GM18511 (cell line): ENCODE measurements at regions not wholly inside any gene's neighbourhood (a gene's known extent, or its start where the extent isn't known, plus 50 kb on each side); places are given as distances from the start of the nearest gene placed in this dataset.
"Not testable (repeated sequence)": the region's sequence is repeated elsewhere in the genome, so short reads cannot be mapped to it uniquely, and the experiment has no call there.

Source experiments
- ATAC-seq: cut with Tn5 transposase; IDR thresholded peaks from one replicate; pipeline ENCODE4 v1.9.1; 2021; ENCODE audit warnings: mild to moderate bottlenecking, moderate library complexity; ENCODE audit not compliant: unreplicated experiment

DNA sequence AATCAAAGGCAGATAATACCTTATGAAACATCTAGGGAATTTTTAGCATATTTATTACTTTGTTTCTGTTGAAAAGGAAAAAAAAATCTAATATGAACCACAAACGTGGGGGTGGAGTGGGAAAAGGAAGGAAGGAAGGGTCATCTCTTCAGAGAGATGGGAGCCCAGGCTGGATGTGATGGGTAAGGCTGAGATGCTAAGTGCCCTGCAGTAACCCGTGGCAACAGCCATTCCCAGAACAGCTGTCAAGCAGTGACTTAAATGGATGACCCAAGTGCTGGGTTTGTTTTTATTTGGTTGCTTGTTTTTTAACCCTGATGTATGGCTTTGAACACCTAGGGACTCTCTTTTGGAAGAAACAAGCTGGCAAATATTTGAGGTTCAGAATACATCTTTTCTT, 50.7 kb upstream of the KLF7 start:
- ATAC-seq: no peak

DNA sequence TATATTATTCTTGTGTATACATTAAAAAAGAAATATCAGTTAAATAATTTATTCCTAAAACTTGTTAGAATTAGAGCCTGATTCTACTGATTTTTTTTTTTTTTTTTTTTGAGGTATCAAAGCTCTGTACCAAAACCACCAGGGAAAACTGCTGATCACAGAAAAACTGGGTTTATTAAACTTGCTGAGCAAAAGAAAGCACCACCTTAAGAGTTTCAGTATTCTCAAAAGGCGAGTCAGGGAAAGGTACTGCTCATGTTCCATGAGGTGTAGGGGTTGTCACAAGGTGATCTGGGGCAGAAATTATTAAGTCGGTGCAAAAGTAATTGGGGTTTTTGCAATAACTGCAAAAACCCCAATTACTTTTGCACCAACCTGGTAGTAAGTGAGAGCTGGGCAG, 51.7 kb upstream of the KLF7 start:
- no peak for ATAC-seq

DNA sequence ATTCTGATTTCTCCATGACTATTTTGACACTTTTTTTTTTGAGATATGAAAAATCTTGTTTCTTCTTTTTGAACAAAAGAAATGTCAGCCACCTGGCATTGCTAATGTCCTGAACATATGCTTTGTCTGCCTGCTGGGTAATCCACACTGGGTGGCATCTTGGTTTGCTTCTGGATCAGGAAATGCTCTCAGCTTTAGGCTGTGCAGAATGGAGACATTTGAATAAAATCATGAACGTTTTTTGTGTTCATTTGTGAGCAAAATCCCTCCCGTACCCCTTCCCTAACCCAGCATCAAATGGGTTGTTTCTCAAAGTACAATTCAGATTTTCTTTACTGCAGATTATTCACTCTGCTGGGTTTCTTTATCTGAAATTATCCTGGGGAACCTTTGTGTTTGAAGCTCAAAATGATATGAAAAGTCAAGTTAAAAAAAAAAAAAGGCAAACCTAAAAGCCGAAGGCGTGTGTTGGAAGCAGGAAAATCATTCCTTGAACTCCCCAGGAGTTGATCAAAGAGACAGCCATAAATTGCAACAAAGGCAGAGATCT, 53.4 kb upstream of the KLF7 start:
- no peak for ATAC-seq

DNA sequence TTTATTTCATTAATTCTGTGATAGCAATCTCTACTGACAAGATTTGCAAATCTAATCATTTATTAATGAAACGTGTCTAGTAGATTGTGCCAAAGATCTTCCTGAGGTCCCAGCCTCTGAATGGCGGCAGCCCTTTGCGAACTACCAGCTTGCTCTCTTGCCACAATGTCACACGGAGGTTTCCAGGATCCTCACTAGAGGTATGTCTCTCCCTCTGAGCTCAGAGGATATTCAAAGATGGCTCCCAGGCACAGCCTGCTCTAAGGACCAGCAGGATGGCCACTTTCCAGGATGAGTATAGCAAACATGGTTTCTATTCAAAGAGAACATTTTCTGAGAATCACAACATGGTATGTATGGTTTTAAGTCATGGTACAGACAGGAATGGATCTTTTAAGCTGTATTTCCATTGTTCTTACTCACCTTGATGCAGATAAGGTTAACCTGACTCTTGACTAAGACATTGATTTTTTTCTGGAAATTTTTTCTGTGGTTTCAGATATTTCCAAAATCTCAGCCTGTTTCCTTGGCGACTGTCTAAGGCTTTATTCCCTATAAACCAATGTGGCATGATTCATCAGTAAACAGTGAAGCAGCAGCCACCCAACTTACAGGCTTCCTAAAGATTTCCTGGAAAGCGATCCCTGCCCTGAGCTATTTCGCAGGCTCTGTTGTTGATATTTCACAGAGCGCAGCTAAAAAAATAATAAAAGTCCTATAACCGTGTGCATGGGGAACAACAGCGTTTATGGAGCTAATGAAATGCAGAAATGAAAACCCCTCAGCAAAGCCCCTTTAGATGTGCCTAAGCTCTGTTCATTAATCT, 54.1 kb upstream of the KLF7 start:
- ATAC-seq: no peak

DNA sequence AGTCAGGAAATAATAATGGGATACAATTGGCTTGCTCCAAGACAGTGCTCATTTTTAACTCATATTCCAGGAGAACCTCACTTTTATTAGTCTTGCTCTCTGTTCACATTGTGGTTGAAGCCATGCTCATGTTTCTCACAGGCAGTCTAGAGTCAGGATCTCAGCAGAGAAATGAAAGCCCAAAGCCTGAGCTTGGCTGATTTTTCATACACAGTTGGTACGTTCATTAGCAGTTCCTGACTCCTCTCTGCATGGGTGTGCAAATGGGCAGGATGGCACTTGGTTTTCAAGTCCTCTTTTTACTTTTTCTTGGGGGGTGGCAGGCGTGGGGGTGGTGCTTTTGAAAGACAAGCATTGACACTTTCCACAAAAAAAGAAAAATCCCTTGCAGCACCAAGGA, 56.0 kb upstream of the KLF7 start:
- ATAC-seq: no peak

DNA sequence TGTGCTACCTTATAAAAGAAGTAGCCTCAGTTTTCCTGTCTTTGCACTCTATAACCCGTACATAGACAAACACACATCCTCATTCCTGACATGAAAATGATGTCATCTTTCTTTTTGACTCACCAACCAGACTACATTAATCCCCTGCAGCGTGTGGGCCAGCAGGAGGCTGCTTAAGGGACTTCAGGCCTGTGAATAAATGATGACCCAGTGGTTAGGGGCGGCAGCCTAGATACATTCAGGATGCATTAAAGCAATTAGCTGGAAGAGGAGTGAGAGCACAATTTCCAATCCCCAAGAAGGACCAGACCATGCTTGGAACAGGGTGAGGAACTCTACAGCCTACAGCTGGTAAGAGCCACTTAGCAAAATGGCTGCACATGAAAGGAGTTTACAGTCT, 57.3 kb upstream of the KLF7 start:
- ATAC-seq: peak; percentile 82

DNA sequence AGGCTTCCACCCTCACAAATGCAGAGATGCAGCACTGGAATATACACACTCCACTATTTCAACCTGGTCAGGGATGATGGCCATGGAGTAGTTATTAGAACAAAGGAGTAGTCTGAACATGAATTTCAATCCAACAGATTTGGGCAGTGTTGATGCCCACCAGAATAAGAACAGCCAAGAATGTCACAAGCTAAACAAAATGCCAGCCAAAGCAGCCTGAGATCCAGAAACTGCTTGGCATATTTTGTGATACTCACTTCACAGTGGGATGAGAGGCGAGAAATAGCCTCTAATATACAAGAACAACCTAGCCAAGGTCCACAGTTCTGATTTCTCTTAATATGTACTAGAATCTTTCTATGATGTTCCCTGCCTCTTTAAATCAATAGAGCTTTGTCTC, 58.6 kb upstream of the KLF7 start:
- ATAC-seq: no peak

DNA sequence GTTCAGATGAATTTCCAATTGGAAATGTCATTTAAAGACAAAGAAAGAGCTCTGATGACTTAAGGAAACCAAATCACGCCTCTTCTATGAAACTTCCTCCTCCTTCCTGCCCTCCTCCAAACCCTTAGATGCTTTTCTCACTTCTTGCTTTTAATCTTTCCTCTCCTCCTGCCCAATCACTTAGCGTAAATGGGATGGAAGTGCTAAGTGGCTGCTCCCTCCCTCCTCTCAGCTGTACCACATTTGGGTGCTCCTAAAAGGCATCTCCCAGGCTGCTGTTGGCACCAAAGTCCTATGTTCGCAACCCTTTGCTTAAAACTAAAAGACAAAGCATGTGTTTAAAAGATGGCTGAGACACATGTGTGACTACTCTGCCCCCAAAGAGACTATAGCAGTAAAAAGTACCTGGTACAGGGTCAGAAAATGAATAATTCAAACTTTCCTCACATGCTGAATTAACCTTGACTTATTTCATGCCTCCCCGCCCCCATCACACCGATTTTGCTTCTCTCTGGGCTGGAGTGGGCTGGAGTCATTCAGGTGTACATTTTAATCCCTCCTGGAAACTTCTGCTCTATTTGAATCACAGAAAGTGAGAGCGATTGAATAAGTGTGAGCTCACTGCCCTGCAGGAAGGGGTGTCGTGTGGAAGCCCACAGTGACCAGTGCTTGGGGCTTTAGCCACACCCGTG, 59.2 kb upstream of the KLF7 start:
- no peak for ATAC-seq

DNA sequence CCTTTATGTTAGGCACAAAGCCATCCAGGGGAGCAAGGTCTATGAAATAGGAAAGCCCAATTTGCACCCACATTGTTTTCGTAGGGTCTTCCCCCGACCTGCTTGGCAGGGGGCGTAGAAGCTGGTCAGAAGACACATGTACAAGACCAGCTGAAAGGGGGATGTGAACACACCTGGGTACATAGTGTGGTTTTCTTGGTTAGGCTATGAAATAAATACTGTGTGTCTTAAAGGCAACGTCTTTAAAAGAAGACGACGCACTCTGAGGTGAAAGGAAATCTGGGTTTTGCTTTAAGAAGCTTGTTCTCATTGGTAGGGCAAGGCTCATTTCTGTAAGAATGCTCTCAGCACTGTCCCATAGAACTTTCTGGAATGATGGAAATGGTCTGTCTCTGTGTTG, 60.0 kb upstream of the KLF7 start:
- ATAC-seq: peak; percentile 49

DNA sequence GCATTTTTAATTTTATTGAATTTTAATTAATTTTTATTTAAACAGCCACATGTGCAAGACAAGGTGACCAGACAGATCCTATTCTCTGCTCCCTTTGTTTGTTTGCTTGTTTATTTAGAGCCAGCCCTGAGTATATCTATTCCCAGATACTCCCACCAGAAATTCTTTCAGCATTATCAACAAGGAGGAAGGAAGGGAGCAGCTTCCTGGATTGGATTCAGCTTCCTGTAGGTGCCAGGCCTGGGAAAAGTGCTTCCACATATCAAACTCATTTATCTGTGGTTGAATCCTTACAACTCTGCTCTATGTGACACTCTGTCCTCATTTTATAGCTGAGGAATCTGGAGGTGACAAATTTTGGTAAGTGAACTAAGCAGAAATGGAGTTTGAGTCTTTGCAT, 60.5 kb upstream of the KLF7 start:
- ATAC-seq: no peak

DNA sequence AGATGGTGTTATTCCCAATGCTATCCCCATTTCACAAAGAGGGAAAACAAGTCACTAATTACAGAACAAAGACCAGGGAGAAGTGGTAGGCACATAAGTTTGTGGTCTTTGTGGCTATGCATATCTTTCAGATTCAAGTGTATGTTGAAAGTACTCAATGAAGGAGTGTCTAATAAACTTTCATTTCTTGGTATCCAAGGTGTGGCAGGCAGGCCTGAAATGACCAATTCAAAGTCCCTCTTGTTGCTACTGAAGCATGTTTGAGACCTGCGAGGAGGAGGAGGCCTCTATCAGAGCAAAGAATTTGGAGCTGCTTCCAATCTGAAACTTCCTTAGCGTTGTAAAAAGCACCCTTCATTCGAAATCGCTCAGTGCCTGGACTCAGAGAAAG, 60.9 kb upstream of the KLF7 start:
- ATAC-seq: no peak

DNA sequence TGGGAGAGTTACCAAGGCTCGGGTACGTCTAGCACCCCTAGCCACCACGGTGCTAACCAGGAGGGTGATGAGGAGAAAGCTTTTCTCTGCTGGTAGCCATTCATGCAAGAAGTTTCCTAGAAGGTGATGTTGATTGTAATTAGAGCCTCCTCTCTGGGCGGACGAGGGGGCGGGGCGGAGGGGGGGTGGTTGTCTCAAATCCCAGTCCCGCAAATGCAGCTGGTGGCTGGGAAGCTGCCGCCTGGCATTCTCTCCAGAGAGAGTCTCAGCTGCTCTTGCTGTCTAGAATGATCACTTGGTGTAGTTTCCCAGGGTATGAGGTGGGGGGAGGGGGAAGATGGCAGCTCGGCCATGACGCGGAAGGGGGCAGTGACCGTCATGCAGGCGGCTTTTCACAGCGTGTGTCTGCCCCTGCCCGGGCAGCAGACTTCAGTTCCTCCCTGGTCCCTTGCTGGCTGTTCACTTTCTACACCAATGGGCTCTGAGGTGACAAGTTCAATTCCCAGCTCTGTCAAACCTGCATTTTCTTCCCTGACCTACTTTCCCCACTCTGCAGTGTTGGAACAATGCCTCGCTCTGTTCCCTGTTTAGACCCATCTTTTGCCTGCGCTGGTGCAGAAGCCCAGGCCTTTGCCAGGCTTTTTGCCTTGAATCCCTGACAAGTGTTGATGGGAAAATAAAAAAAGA, 61.5 kb upstream of the KLF7 start:
- ATAC-seq: no peak

DNA sequence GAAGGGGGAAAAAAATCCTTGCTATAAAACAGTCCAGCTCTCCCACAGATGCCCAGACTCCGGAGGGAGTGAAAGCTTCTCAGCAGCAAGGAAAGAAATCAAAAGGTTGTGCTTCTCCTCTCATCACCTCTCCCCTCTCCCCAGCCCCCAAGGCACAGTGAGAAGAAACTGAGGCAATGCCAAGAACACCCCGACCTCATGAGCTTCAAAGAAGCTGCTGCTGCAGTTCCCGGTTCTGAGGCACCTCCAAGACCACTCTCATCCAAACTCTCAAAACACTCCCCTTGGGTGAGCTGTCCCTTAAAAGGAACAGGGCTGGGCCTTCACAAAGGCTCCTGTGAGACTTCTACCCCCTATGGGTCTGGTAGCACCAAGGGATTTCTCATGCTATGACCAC, 62.0 kb upstream of the KLF7 start:
- ATAC-seq: no peak

DNA sequence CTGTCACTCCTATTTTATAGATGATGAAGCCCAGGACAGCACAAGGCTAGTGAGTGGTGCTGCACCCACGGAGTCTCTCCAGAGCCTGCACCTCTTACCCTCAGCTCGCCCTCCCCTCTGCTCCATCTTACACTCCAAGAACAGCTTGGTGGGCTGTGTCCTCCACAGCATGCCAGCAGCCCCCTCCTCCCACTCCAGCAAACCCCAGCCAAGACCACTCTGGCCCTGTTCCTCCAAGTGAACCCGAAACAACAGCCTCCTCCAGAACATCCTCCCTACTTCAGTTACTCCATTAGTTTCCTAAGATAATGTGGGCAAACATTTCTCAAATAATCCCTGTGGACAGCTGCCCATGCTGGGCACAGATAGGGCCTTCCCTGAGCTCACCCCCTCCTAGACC, 62.7 kb upstream of the KLF7 start:
- ATAC-seq: no peak

DNA sequence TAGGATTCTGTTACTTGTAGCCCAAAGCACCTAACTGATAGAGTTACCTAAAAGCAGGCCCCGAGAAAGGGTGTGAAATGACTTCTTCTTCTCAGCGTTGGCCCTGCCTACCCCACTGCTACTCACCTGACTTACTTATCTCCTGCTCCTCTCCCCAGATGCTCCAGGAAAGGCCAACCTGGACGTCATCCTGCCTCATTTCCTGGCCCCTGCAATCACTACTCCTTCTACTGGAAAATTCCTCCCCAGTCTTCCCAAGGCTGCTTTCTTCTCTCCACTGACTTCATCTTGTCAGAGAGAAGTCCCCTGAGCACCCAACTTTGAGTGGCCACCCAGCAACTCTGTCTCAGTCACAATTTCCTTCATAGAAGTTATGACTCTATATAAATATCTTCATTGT, 63.4 kb upstream of the KLF7 start:
- ATAC-seq: no peak

DNA sequence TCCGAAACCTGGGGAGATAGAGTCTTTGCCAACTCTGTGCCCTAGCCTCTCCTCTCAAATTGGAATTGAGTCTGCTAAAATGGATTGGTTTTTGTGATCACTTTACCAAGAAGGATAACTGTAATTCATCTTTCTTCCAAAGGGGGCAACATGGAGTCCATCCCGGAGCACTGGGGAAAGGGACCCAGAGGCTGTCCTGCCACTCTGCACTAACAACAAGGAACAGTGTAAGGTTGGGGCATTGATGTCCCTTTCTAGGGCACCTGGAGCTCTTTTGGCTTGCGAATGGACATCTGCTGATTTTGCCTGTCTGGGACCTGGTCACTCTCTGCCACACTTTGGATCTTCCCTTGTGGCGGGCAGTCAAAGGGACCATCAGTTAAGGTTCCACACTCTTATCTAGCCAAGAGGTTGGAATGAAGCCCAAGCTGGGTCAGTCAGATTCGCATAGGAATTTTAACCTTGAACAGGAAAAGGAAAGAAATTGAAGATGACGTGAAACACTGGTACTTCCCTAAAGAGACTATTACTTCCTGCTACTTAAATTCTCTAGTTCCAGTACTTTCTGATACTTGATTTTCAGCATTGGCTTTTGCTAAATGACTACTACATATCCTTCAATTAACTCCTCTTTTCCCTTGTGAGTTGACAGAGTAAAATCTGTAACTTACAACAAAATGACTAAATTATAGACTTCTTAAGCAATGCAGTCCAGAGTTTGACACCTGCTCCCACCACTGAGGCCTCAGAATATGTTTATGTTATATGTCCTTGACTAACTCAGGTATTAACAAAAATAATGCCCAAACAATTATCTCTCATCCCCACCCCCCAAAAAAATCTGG, 64.7 kb upstream of the KLF7 start:
- ATAC-seq: peak; percentile 40

DNA sequence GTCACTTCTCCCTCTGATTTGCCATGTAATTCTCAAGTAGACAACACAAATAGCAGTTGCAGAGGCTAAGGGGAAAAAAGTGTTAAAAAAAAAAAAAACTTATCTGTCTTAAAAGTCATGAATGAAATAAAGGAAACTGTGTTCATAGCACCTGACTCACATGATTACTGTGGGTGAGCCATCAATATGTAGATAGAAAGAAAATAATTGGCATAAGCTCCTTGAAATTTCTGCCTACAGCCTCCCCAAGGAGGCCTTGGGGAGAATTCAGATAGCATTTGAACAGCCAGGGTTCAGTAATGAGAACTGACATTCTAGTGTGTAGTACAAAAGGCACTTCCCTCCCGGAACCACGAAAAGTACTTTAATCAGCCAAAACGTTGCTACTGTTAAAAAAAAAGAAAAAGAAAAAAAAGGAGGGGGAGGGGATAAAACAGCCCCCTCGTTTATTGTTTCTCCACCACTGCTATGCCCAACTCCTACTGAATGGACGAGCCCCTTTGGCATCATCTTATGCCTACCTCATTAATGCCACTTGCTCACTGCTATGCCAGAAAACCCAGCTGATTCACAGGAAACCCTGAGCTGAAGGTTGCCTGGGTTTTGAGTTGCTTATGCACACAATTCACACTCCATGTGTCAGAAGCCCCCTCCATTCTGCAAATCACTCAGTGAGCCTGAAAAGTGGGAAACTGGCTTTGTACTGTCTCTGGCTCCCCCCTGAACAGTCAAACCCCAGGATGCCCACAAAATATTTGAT, 65.5 kb upstream of the KLF7 start:
- no peak for ATAC-seq

DNA sequence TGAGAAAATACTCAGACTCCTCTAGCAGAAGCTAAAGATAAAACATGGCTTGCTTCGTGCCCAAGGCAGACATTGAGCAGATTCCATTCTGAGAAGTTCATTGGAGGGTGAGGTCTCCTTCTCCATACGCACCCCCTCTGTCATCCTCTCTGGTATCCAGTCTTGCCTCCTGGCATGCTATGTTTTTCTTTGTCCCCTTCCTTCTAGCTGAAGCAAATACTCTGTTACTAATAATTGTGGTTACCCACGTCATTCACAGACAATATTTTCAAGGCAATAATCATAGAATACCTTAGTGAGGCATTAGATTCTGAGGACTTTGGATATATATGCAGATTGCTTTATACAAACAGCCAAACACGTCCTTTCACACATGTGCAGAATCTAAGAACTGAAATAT, 66.2 kb upstream of the KLF7 start:
- ATAC-seq: no peak

DNA sequence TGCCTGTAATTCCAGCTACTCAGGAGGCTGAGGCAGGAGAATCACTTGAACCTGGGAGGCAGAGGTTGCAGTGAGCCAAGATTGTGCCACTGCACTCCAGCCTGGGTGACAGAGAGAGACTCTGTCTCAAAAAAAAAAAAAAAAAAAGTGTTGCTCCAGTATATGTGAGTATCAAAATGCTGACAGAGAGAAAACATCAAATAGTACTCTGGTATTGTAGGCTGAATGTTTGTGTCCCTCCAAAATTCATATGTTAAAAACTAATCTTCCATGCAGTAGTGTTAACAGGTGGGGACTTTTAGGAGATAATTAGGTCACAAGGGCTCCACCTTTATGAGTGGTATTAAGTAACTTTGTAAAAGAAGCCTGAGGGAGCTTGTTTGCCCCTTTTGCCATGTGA, 67.4 kb upstream of the KLF7 start:
- ATAC-seq: not testable (repeated sequence)

DNA sequence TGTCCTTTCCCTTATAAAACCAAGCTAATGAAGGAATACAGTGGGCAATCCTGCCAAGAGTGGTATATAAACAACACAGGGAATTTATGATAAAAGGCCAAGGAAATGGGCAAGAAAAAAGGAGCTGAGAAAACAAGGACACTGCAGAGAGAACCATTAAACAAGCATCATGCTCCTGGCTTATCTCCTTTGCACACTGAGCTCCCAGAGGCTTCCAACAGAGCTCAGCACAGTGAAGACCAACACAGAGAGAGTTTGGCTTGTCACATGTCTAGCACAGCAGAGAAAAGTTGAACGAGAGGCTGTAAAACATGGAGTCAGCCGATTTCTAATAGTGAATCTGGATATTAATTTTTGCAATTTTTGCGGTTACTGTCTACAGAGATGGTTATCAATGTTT, 68.0 kb upstream of the KLF7 start:
- no peak for ATAC-seq
